Heart left ventricle (tissue), 16 donors: ENCODE measurements at regions not wholly inside any gene's neighbourhood (a gene's known extent, or its start where the extent isn't known, plus 50 kb on each side); places are given as distances from the start of the nearest gene placed in this dataset.

Experiments
- ATAC-seq, 4 donors: fragments of 200-7000 bp; cut with Tn5 transposase; one replicate each; pipeline ENCODE4 v1.9.1; 2020 to 2022; ENCODE audit warnings: moderate library complexity in 4 of 4, mild to moderate bottlenecking in 3 of 4, moderate number of reproducible peaks in 1 of 4
- DNase-seq, 5 donors: peaks; one replicate each; pipeline ENCODE4 v3.0.0-alpha.2; 2020
- H3K27ac ChIP-seq, 12 donors: fragments of 200-600 bp; sonication (generic) in 4 of 12; one replicate each; pipeline versions ENCODE4 v1.5.0 to v1.8.0; 2016 to 2022; ENCODE audit warnings: mild to moderate bottlenecking in 2 of 12
- H3K27me3 ChIP-seq, 9 donors: fragments of 200-600 bp; sonication (generic) in 2 of 9; one replicate each; pipeline versions ENCODE4 v1.5.1 to v1.8.0; 2016 to 2022; ENCODE audit warnings: mild to moderate bottlenecking in 3 of 9
- H3K36me3 ChIP-seq, 9 donors: fragments of 200-600 bp; sonication (generic) in 2 of 9; one replicate each; pipeline versions ENCODE4 v1.5.0 to v1.8.0; 2018 to 2022; ENCODE audit warnings: mild to moderate bottlenecking in 2 of 9
- H3K4me1 ChIP-seq, 12 donors: fragments of 200-600 bp; sonication (generic) in 4 of 12; one replicate each; pipeline versions ENCODE4 v1.5.0 to v1.8.0; 2016 to 2022; ENCODE audit warnings: mild to moderate bottlenecking in 3 of 12
- H3K4me3 ChIP-seq, 12 donors: fragments of 200-600 bp; sonication (generic) in 4 of 12; one replicate each; pipeline versions ENCODE4 v1.5.0 to v1.8.0; 2017 to 2022; ENCODE audit warnings: mild to moderate bottlenecking in 9 of 12, moderate library complexity in 4 of 12
- H3K9me3 ChIP-seq, 12 donors: fragments of 200-600 bp; sonication (generic) in 4 of 12; one replicate each; pipeline versions ENCODE4 v1.5.0 to v1.8.0; 2016 to 2022; ENCODE audit warnings: mild to moderate bottlenecking in 1 of 12
- POLR2A ChIP-seq, 2 donors: fragments of 450-650 bp; IDR thresholded peaks; one replicate each; pipeline ENCODE4 v1.6.1; 2017; ENCODE audit warnings: antibody characterized with exemption in 2 of 2, mild to moderate bottlenecking in 2 of 2, moderate library complexity in 2 of 2
- WGBS, 4 donors: extraction: QIAGEN DNeasy Blood & Tissue Kit in 2 of 4; methylation state at CpG; one replicate each; pipeline versions ENCODE4 v1.1.5 to v1.1.7; 2013 to 2018; 5-methylcytosine and 5-hydroxymethylcytosine counted together
- intact Hi-C, 10 donors: fragments of 100-400 bp; cut with DNase I; formaldehyde crosslinking; loops; one replicate each; pipeline versions ENCODE4 v1.11.1 to v1.14.2; 2022
- TF ChIP-seq, protein P1 (sequence below), 12 donors: fragments of 200-600 bp; sonication (generic) in 4 of 12; IDR thresholded peaks; one replicate each; pipeline versions ENCODE4 v1.5.0 to v1.8.0; 2018 to 2022; ENCODE audit warnings: antibody characterized with exemption in 12 of 12, mild to moderate bottlenecking in 5 of 12
- donor health status: ischemic (EF 13 %, LVEDD 7.1; RV severe dilation, severe dysfunction).
- donor health status: healthy with polysubstance abuse.
- donor health status: DM: no; HTN: yes; CAD: no.
- donor health status: DM: no; HTN: no; CAD: no.
- donor health status: ischemic (EF 25% LVEDD 6.9; RV normal size, moderate dysfunction).
- donor health status: ischemic (EF 25% LVEDD 5.7; RV mildly dilated, moderate dysfunction).
- donor health status: healthy.
- donor health status: DM: yes; HTN: yes; CAD: no.
- donor health status: ischemic (EF 35%, LVEDD 5.7; RV mildly dilated, moderate dysfunction).
- donor health status: nonischemic (EF 11% LVEDD 7.7; RV severe dilation, severe dysfunction).
- donor health status: DM: yes; HTN: yes; CAD: no.
- donor health status: PGD.
- donor health status: ischemic (EF 29% LVEDD 5.4; RV normal size, mild dysfunction).
- donor health status: nonischemic (EF 23%, LVEDD 6.1; RV moderate dilation, normal function).

DNA sequence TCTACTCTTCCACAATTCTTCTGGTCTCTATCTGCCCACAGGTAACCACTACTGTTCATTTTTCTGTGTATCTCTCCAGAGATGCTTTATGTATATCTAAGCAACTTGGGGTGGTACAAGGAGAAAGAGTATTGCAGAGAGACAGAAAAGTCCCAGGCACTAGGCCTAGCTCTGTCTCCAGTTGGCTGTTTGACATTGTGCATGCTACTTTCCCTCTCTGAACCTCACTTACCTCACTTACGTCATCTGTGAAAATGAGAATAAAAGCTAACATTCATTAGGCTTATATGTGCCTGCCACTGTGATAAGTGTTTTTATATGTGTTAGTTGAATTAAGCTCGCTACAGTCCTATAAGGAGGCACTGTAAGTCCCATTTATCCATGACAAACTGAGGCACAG lies 76.7 kb upstream of the RNU6-1 start:
- intact Hi-C loops, result no loop called here
- no peak for DNase-seq
- no peak for ATAC-seq
- WGBS, 4 donors, result 44 to 50% (median 46%) methylated on average over 2 of the region's 2 CpGs
- Histone ChIP-seq H3K4me1 (peaks cover 0 to 46% (median 29%) of the 10 kb centered on the region in 12 donors), H3K27me3 (no peaks in the 10 kb centered on the region), H3K4me3 (no peak overlapping the region), H3K36me3 (no peaks in the 10 kb centered on the region), H3K9me3 (peaks cover 0 to 12% (median 0%) of the 10 kb centered on the region in 12 donors), H3K27ac (peak overlapping the region in 11 of 12 donors; percentile 57 to 90 (median 84))
- TF ChIP-seq, protein P1, sequence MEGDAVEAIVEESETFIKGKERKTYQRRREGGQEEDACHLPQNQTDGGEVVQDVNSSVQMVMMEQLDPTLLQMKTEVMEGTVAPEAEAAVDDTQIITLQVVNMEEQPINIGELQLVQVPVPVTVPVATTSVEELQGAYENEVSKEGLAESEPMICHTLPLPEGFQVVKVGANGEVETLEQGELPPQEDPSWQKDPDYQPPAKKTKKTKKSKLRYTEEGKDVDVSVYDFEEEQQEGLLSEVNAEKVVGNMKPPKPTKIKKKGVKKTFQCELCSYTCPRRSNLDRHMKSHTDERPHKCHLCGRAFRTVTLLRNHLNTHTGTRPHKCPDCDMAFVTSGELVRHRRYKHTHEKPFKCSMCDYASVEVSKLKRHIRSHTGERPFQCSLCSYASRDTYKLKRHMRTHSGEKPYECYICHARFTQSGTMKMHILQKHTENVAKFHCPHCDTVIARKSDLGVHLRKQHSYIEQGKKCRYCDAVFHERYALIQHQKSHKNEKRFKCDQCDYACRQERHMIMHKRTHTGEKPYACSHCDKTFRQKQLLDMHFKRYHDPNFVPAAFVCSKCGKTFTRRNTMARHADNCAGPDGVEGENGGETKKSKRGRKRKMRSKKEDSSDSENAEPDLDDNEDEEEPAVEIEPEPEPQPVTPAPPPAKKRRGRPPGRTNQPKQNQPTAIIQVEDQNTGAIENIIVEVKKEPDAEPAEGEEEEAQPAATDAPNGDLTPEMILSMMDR (IDR thresholded peaks at IDR 0.05), result no peak

DNA sequence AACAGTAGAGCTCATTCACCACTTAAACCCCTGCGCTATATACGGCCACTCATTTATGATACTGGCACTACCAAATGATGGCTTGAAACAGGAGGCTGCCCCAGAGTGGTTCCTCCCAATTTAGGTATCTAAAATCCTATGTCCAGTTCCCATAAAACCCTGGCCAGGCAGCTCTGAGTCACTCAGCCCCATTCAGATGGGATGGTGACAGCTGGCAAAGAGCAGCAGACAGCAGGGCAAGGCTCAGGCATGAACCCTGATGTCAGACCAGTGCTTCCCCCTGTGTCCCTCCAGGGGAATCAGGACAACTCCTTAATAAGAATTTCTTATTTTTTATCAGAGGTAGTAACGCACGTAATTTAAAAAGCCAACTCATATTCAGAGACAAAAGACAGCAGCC lies 77.2 kb upstream of the RNU6-1 start:
- whole genome bisulfite sequencing, 4 donors, result 53 to 63% (median 55%) methylated on average over 4 of the region's 4 CpGs
- peaks cover 0 to 11% (median 0%) of the 10 kb centered on the region in 12 donors for H3K9me3 ChIP-seq
- TF ChIP-seq POLR2A (IDR thresholded peaks at IDR 0.05), result no peak
- TF ChIP-seq, protein P1 (IDR thresholded peaks at IDR 0.05), result peak in 4 of 12 donors; percentile 6 to 19 (median 16)
- H3K4me3 ChIP-seq, result no peak overlapping the region
- H3K27ac ChIP-seq, result peak overlapping the region in 11 of 12 donors; percentile 57 to 90 (median 84)
- H3K4me1 ChIP-seq, result peaks cover 0 to 42% (median 29%) of the 10 kb centered on the region in 12 donors
- DNase-seq, result peak; percentile 55 to 86 (median 61)
- intact Hi-C loops, result no loop called here
- H3K36me3 ChIP-seq, result no peaks in the 10 kb centered on the region
- peak; percentile 70 to 90 (median 86) for ATAC-seq
- no peaks in the 10 kb centered on the region for H3K27me3 ChIP-seq

- peak overlapping the region in 11 of 12 donors; percentile 57 to 90 (median 84) for H3K27ac ChIP-seq
- 82 to 97% (median 93%) methylated on average over 1 of the region's 1 CpG for WGBS, 4 donors
- H3K27me3 ChIP-seq, result no peaks in the 10 kb centered on the region
- DNase-seq (no peak), ATAC-seq (no peak)
- H3K36me3 ChIP-seq, result no peaks in the 10 kb centered on the region
- no peak for TF ChIP-seq POLR2A (IDR thresholded peaks at IDR 0.05)
- TF ChIP-seq, protein P1 (IDR thresholded peaks at IDR 0.05), result no peak
- H3K9me3 ChIP-seq, result peaks cover 0 to 11% (median 0%) of the 10 kb centered on the region in 12 donors
- H3K4me1 ChIP-seq, result peaks cover 0 to 39% (median 29%) of the 10 kb centered on the region in 12 donors
- no peak overlapping the region for H3K4me3 ChIP-seq
- intact Hi-C loops, result no loop called here
Measured at GRCh38 chr15:67917636-67918035, 77.8 kb upstream of the RNU6-1 start.

GRCh38 chr15:67918205-67918861 lies 78.5 kb upstream of the RNU6-1 start:
- WGBS, 4 donors, result 93 to 100% (median 97%) methylated on average over 6 to 10 of the region's 10 CpGs
- ATAC-seq (no peak), DNase-seq (no peak)
- Histone ChIP-seq H3K4me1 (peaks cover 0 to 45% (median 32%) of the 10 kb centered on the region in 12 donors), H3K27ac (peak overlapping the region in 10 of 12 donors; percentile 13 to 90 (median 84)), H3K4me3 (no peak overlapping the region), H3K36me3 (no peaks in the 10 kb centered on the region), H3K9me3 (peaks cover 0 to 11% (median 0%) of the 10 kb centered on the region in 12 donors), H3K27me3 (no peaks in the 10 kb centered on the region)
- TF ChIP-seq POLR2A (IDR thresholded peaks at IDR 0.05), result no peak
- TF ChIP-seq, protein P1 (IDR thresholded peaks at IDR 0.05), result no peak
- intact Hi-C loops, result no loop called here
